ENCODE measurements at regions not wholly inside any gene's neighbourhood (a gene's known extent, or its start where the extent isn't known, plus 50 kb on each side); places are given as distances from the start of the nearest gene placed in this dataset.
A peak's percentile ranks its signal among the peaks of the same experiment; 100 is the strongest.
"Not testable (repeated sequence)": the region's sequence is repeated elsewhere in the genome, so short reads cannot be mapped to it uniquely, and the experiment has no call there.

GRCh38 chr7:25735674-25736242 lies 416.2 kb upstream of the NFE2L3 start:
- H3K27me3 ChIP-seq (ENCODE audit: control insufficient read depth, insufficient read depth), result no peaks in the 10 kb centered on the region
- intact Hi-C loops (cut with DNase I), result no loop called here
- H3K9me3 ChIP-seq (ENCODE audit: control insufficient read depth, low read length), result no peaks in the 10 kb centered on the region
- H3K4me3 ChIP-seq (ENCODE audit: low read length), result no peak overlapping the region
- no peaks in the 10 kb centered on the region for H3K4me1 ChIP-seq (ENCODE audit: control insufficient read depth, insufficient read depth, low read length)
- no peak for ATAC-seq
- WGBS, result 82% methylated on average over 8 of the region's 8 CpGs
- no peak for DNase-seq
- H3K27ac ChIP-seq (ENCODE audit: low read length), result no peak overlapping the region

DNA sequence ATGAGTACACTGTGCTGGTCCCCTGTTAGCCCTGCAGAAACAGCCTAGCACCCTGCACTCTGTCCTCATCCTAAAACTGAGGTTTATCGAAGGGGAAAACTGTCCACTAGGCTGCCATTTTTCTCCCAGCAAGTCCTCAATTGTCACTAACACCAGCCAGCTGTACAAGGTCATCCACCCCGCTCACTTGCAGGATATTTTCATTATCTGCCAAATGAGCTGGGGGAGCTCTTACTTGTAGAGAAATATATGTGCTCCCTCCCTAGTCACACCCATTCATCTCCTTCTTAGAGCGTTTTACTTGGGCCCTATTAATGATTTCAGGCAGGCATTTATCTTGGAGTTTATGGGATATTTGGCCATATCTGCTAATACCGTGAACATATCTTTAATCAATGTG lies 413.5 kb upstream of the NFE2L3 start:
- 82% methylated on average over 4 of the region's 4 CpGs for WGBS
- no peak for ATAC-seq
- intact Hi-C loops (cut with DNase I), result no loop called here

GRCh38 chr7:25739143-25739542 lies 412.9 kb upstream of the NFE2L3 start:
- intact Hi-C loops (cut with DNase I), result no loop called here
- no peak for ATAC-seq
- 85% methylated on average over 2 of the region's 2 CpGs for whole genome bisulfite sequencing

More for the DNA sequence above, 413.5 kb upstream of the NFE2L3 start:
- no peaks in the 10 kb centered on the region for H3K27me3 ChIP-seq (ENCODE audit: control insufficient read depth, insufficient read depth)
- no peak overlapping the region for H3K4me3 ChIP-seq (ENCODE audit: low read length)
- DNase-seq, result no peak
- H3K9me3 ChIP-seq (ENCODE audit: control insufficient read depth, low read length), result no peaks in the 10 kb centered on the region
- no peak overlapping the region for H3K27ac ChIP-seq (ENCODE audit: low read length)
- no peaks in the 10 kb centered on the region for H3K4me1 ChIP-seq (ENCODE audit: control insufficient read depth, insufficient read depth, low read length)

DNA sequence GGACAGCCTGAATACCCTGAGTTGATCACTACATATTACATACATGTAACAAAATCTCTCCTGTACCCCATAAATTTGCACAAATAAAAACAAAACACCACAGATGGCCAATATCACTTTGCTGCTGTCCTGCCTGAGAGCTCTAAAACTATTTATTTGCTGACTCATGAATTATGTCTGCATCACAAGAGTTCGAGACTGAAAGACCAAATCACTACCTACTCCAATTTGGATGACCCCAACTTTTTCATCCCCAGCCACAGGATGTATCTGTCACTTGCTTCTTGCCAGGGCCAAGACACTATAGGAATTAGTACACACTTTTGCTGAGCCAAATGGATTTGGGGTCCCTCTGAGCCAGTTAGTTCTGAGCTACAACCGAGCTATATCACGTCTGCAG lies 409.7 kb upstream of the NFE2L3 start:
- DNase-seq (no peak), ATAC-seq (no peak)
- 79% methylated on average over 3 of the region's 3 CpGs for WGBS
- Histone ChIP-seq H3K27me3 (ENCODE audit: control insufficient read depth, insufficient read depth) (no peaks in the 10 kb centered on the region), H3K9me3 (ENCODE audit: control insufficient read depth, low read length) (no peaks in the 10 kb centered on the region), H3K4me3 (ENCODE audit: low read length) (no peak overlapping the region), H3K4me1 (ENCODE audit: control insufficient read depth, insufficient read depth, low read length) (no peaks in the 10 kb centered on the region), H3K27ac (ENCODE audit: low read length) (no peak overlapping the region)
- intact Hi-C loops (cut with DNase I), result no loop called here

More at GRCh38 chr7:25739143-25739542, 412.9 kb upstream of the NFE2L3 start:
- no peaks in the 10 kb centered on the region for H3K27me3 ChIP-seq (ENCODE audit: control insufficient read depth, insufficient read depth)
- H3K9me3 ChIP-seq (ENCODE audit: control insufficient read depth, low read length), result no peaks in the 10 kb centered on the region
- DNase-seq, result no peak
- H3K4me1 ChIP-seq (ENCODE audit: control insufficient read depth, insufficient read depth, low read length), result no peaks in the 10 kb centered on the region
- H3K27ac ChIP-seq (ENCODE audit: low read length), result no peak overlapping the region
- no peak overlapping the region for H3K4me3 ChIP-seq (ENCODE audit: low read length)

- peak in 1 of 3 donors; percentile 46 for DNase-seq
- intact Hi-C loops (cut with DNase I); H3K4me1 ChIP-seq (ENCODE audit: control insufficient read depth, insufficient read depth, low read length); ATAC-seq; H3K27me3 ChIP-seq (ENCODE audit: control insufficient read depth, insufficient read depth); H3K9me3 ChIP-seq (ENCODE audit: control insufficient read depth, low read length); H3K27ac ChIP-seq (ENCODE audit: low read length); H3K4me3 ChIP-seq (ENCODE audit: low read length): not testable (repeated sequence)
- WGBS, result 90% methylated on average over 31 of the region's 37 CpGs
These were observed 408.1 kb upstream of the NFE2L3 start for GRCh38 chr7:25743670-25744451.

- Histone ChIP-seq H3K27ac (ENCODE audit: low read length) (peak overlapping the region; percentile 34), H3K9me3 (ENCODE audit: control insufficient read depth, low read length) (no peaks in the 10 kb centered on the region), H3K4me3 (ENCODE audit: low read length) (no peak overlapping the region), H3K27me3 (ENCODE audit: control insufficient read depth, insufficient read depth) (no peaks in the 10 kb centered on the region), H3K4me1 (ENCODE audit: control insufficient read depth, insufficient read depth, low read length) (peaks cover 5% of the 10 kb centered on the region)
- DNase-seq (no peak), ATAC-seq (no peak)
- intact Hi-C loops (cut with DNase I), result loop anchor here in 1 of 4 donors (10.0 kb wide), 1 partner anchor 94 kb away; no protein-coding TSS in a partner anchor
- WGBS, result 50% methylated on average over 14 of the region's 14 CpGs
These were observed 401.1 kb upstream of the NFE2L3 start for GRCh38 chr7:25750744-25751508.

GRCh38 chr7:25752154-25752553 lies 399.8 kb upstream of the NFE2L3 start:
- Histone ChIP-seq H3K4me1 (ENCODE audit: control insufficient read depth, insufficient read depth, low read length) (peaks cover 5% of the 10 kb centered on the region), H3K27me3 (ENCODE audit: control insufficient read depth, insufficient read depth) (no peaks in the 10 kb centered on the region), H3K27ac (ENCODE audit: low read length) (peak overlapping the region; percentile 57), H3K9me3 (ENCODE audit: control insufficient read depth, low read length) (no peaks in the 10 kb centered on the region), H3K4me3 (ENCODE audit: low read length) (no peak overlapping the region)
- 85% methylated on average over 5 of the region's 5 CpGs for WGBS
- no peak for DNase-seq
- no peak for ATAC-seq
- intact Hi-C loops (cut with DNase I), result loop anchor here in 1 of 4 donors (10.0 kb wide), 1 partner anchor 93 kb away; no protein-coding TSS in a partner anchor

DNA sequence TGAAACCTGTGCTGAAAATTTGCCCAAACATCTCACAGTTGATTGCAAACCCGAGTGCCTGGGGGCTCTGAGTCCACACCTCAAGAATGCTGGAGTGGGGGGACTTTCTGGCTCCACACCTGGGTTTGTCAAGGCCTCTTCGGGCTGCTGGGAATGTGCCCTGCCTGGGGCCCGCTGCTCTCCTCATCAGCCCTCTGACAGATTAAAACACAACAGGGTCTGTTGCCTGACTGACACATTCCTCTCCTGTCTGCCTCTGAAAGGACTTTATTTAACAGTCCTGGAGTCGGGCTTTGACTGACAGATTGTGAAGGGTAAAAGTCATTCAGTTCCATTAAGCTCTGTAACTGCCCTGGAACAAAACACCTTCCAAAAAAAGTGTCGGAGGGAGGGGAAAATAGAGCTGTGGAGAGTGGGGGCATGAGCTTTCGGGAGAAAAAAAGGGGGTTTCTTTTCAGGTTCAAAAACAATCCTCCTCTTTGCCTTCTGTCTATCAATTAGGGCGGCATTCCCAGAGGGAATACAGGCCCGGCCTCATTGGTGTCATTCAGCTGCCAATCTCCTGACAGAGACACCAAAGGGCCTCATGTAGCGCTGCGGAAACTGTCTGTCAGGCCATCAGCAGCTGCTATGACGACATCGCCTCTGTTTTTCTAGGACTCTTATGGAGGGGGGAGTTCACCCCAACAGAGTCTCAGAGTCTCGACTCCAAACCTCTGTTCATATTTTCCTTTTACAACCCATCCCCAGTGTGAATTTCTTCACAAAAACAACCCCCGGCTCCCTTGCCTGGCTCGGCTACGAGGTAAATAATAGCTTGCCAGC lies 398.8 kb upstream of the NFE2L3 start:
- intact Hi-C loops (cut with DNase I), result loop anchor here in 1 of 4 donors (10.0 kb wide), 1 partner anchor 92 kb away; no protein-coding TSS in a partner anchor
- Histone ChIP-seq H3K27me3 (ENCODE audit: control insufficient read depth, insufficient read depth) (no peaks in the 10 kb centered on the region), H3K27ac (ENCODE audit: low read length) (peak overlapping the region; percentile 90), H3K9me3 (ENCODE audit: control insufficient read depth, low read length) (no peaks in the 10 kb centered on the region), H3K4me3 (ENCODE audit: low read length) (no peak overlapping the region), H3K4me1 (ENCODE audit: control insufficient read depth, insufficient read depth, low read length) (peaks cover 5% of the 10 kb centered on the region)
- 67% methylated on average over 16 of the region's 16 CpGs for WGBS
- ATAC-seq (peak; percentile 84 to 86), DNase-seq (peak; percentile 62 to 80 (median 78))

- Histone ChIP-seq H3K27me3 (ENCODE audit: control insufficient read depth, insufficient read depth) (no peaks in the 10 kb centered on the region), H3K4me3 (ENCODE audit: low read length) (no peak overlapping the region), H3K27ac (ENCODE audit: low read length) (peak overlapping the region; percentile 90), H3K4me1 (ENCODE audit: control insufficient read depth, insufficient read depth, low read length) (peaks cover 5% of the 10 kb centered on the region), H3K9me3 (ENCODE audit: control insufficient read depth, low read length) (no peaks in the 10 kb centered on the region)
- 75% methylated on average over 10 of the region's 10 CpGs for WGBS
- DNase-seq (peak; percentile 45 to 82 (median 81)), ATAC-seq (peak; percentile 73 to 84)
- intact Hi-C loops (cut with DNase I), result loop anchor here in 1 of 4 donors (10.0 kb wide), 1 partner anchor 91 kb away; no protein-coding TSS in a partner anchor
These were observed 398.2 kb upstream of the NFE2L3 start for GRCh38 chr7:25753837-25754236.

- intact Hi-C loops (cut with DNase I), result loop anchor here in 1 of 4 donors (10.0 kb wide), 1 partner anchor 90 kb away; no protein-coding TSS in a partner anchor
- 56% methylated on average over 7 of the region's 7 CpGs for WGBS
- H3K9me3 ChIP-seq (ENCODE audit: control insufficient read depth, low read length), result no peaks in the 10 kb centered on the region
- no peak overlapping the region for H3K4me3 ChIP-seq (ENCODE audit: low read length)
- peak; percentile 74 to 80 for ATAC-seq
- H3K27ac ChIP-seq (ENCODE audit: low read length), result peak overlapping the region; percentile 90
- DNase-seq, result peak; percentile 71 to 86 (median 81)
- H3K27me3 ChIP-seq (ENCODE audit: control insufficient read depth, insufficient read depth), result no peaks in the 10 kb centered on the region
- peaks cover 5% of the 10 kb centered on the region for H3K4me1 ChIP-seq (ENCODE audit: control insufficient read depth, insufficient read depth, low read length)
These were observed 397.7 kb upstream of the NFE2L3 start for GRCh38 chr7:25754333-25754732.

All from right cardiac atrium (tissue), 5 donors.